ENCODE measurements at regions not wholly inside any gene's neighbourhood (a gene's known extent, or its start where the extent isn't known, plus 50 kb on each side); places are given as distances from the start of the nearest gene placed in this dataset.
A peak's percentile ranks its signal among the peaks of the same experiment; 100 is the strongest.

DNA sequence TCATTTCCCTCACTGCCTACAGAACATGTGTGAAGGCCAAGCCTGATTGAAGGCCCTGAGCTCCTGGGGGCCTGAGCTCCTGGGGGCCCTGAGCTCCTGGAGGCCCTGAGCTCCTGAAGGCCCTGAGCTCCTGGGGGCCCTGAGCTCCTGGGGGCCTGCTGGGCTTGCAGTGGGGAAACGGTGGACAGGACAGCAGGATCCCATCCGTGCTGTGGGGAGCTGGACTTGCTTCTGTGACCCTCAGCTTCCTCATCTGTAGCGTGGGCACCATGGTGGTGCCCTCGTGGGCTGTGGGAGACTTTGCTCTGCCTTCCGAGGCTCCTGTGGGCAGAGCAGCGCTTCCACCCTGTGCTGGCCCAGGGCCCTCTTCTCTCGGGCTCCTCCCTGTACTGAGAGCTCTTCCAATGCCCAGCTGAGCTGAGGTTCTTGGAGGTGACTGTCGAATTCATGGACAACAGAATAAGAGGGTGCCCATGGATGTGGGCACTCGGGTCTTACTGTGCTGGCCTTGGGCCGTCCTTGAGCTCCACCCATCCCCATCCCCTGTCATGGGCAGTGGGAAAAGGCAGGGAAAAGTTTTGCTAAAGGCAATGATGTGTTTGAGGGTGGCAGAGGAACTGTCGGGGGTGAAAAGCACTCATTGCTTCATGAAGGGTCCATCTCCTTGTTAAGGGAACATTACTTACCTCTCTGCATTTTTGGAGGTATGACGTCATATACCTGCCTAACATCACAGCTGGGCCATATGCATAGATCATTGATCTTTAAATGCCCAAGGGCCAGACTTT, 786.7 kb downstream of the TBC1D22A start:
- 2% methylated on average over 7 of the region's 12 CpGs for WGBS (ENCODE audit: low lambda C conversion rate)

More for the DNA sequence above, 786.7 kb downstream of the TBC1D22A start:
- no peaks in the 10 kb centered on the region for H3K4me1 ChIP-seq (ENCODE audit: insufficient read depth, low read length)
- H3K9me3 ChIP-seq (ENCODE audit: low read length), result no peaks in the 10 kb centered on the region
- H3K36me3 ChIP-seq (replicated peaks in 1 of 2; ENCODE audit: control insufficient read depth in 1 of 2, insufficient read depth in 2 of 2, low read length in 2 of 2), result no peaks in the 10 kb centered on the region
- no TSS peak for BruUV-seq (replicated peaks)
- ATAC-seq (no peak), DNase-seq (ENCODE audit: low spot score) (no peak), FAIRE-seq (no peak)
- H3K27ac ChIP-seq (ENCODE audit: extremely low read length, insufficient read depth, low read length), result no peak overlapping the region
- in situ Hi-C loops (cut with HindIII; ENCODE audit: extremely low pct_ligation_motif_present, low pct_unique_long_range_greater_than_20kb), result no loop called here
- no peak overlapping the region for H2AFZ ChIP-seq (ENCODE audit: low read length)
- no peaks in the 10 kb centered on the region for H4K20me1 ChIP-seq (ENCODE audit: insufficient read depth, low read length)
- CTCF ChIA-PET (ENCODE audit: low intra/inter-chr PET ratio, low total read pairs), result no interaction called here
- no peaks in the 10 kb centered on the region for H3K79me2 ChIP-seq (ENCODE audit: insufficient read depth, low read length)
- peak; percentile 99 for TF ChIP-seq ATF7 (IDR thresholded peaks at IDR 0.05)
- TF ChIP-seq ATF7 (CRISPR knock-in tag; IDR thresholded peaks at IDR 0.05), result no peak
- TF ChIP-seq MZF1 (CRISPR knock-in tag; IDR thresholded peaks at IDR 0.05; ENCODE audit: borderline replicate concordance), result no peak
- TF ChIP-seq CREB1 (IDR thresholded peaks at IDR 0.05), result peak; percentile 96
- no peak for TF ChIP-seq CREB1 (CRISPR knock-in tag; IDR thresholded peaks at IDR 0.05)
- TF ChIP-seq, protein P1, sequence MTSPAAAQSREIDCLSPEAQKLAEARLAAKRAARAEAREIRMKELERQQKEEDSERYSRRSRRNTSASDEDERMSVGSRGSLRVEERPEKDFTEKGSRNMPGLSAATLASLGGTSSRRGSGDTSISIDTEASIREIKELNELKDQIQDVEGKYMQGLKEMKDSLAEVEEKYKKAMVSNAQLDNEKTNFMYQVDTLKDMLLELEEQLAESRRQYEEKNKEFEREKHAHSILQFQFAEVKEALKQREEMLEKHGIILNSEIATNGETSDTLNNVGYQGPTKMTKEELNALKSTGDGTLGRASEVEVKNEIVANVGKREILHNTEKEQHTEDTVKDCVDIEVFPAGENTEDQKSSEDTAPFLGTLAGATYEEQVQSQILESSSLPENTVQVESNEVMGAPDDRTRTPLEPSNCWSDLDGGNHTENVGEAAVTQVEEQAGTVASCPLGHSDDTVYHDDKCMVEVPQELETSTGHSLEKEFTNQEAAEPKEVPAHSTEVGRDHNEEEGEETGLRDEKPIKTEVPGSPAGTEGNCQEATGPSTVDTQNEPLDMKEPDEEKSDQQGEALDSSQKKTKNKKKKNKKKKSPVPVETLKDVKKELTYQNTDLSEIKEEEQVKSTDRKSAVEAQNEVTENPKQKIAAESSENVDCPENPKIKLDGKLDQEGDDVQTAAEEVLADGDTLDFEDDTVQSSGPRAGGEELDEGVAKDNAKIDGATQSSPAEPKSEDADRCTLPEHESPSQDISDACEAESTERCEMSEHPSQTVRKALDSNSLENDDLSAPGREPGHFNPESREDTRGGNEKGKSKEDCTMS (CRISPR knock-in tag; conservative IDR thresholded peaks at IDR 0.05), result no peak
- no peak for TF ChIP-seq TRIM24 (CRISPR knock-in tag; IDR thresholded peaks at IDR 0.05)
- TF ChIP-seq ZFP1 (CRISPR knock-in tag; IDR thresholded peaks at IDR 0.05), result no peak
- TF ChIP-seq ZNF788 (CRISPR knock-in tag; IDR thresholded peaks at IDR 0.05; ENCODE audit: borderline replicate concordance), result no peak
- TF ChIP-seq HDAC6 (IDR thresholded peaks at IDR 0.05; ENCODE audit: low read depth, low read length), result no peak
- TF ChIP-seq KAT2B (IDR thresholded peaks at IDR 0.05; ENCODE audit: borderline replicate concordance, low read depth, low read length), result no peak
- no peak for TF ChIP-seq ZNF101 (CRISPR knock-in tag; IDR thresholded peaks at IDR 0.05; ENCODE audit: borderline replicate concordance, low read depth)
- no peak for TF ChIP-seq NFE2L2 (IDR thresholded peaks at IDR 0.05; ENCODE audit: low read length)
- no peak for TF ChIP-seq ZNF546 (CRISPR knock-in tag; conservative IDR thresholded peaks at IDR 0.05)
- TF ChIP-seq ELF3 (CRISPR knock-in tag; IDR thresholded peaks at IDR 0.05), result no peak
- no peak for TF ChIP-seq HOXA7 (CRISPR knock-in tag; IDR thresholded peaks at IDR 0.05)
- intact Hi-C loops (cut with micrococcal nuclease; ENCODE audit: unreplicated experiment), result no loop called here
- peaks cover 1 to 40% of the 10 kb centered on the region in 2 experiments; a peak in 4 of 5 replicates for H3K27me3 ChIP-seq (ENCODE audit: control insufficient read depth in 1 of 2, insufficient read depth in 2 of 2, low read length in 2 of 2)
- H3K9ac ChIP-seq (ENCODE audit: insufficient read depth, low read depth, low read length), result no peak overlapping the region
- POLR2A ChIA-PET, result no interaction called here
- H3K4me3 ChIP-seq (replicated peaks in 1 of 3; ENCODE audit: insufficient read depth in 1 of 3, low read depth in 2 of 3, low read length in 3 of 3), result no peak overlapping the region
- H3K4me2 ChIP-seq (ENCODE audit: low read depth, low read length), result no peak overlapping the region

Measured in HepG2 (cell line).